H1 (cell line): ENCODE measurements at regions not wholly inside any gene's neighbourhood (a gene's known extent, or its start where the extent isn't known, plus 50 kb on each side); places are given as distances from the start of the nearest gene placed in this dataset.

Experiments
- CTCF ChIA-PET: fragments of 300-600 bp; sonication (Branson Sonifier 250); formaldehyde crosslinking; loops from one replicate; lab custom pipeline; 2021; ENCODE audit not compliant: partially characterized antibody; lab: Charles Lee
- POLR2A ChIA-PET: fragments of 300-600 bp; sonication (Branson Sonifier 250); formaldehyde crosslinking; loops from one replicate; lab custom pipeline; 2021; ENCODE audit warnings: inconsistent platforms; ENCODE audit not compliant: partially characterized antibody; lab: Charles Lee
- DNase-seq, 2 experiments: peaks; one replicate each; pipeline versions ENCODE4 v3.0.0 to v3.0.0-alpha.2; 2010 to 2022; ENCODE audit warnings: low spot score in 2 of 2, low read depth in 1 of 2, mixed read lengths in 1 of 2
- FAIRE-seq: peaks from 2 replicates; lab custom pipeline; 2011; peaks lifted over from hg19 to GRCh38; lab: Jason Lieb, UNC
- H2AFZ ChIP-seq: 2 replicates; pipeline ENCODE4 v1.8.1; 2012; ENCODE audit warnings: low read length, inconsistent platforms
- H2AK5ac ChIP-seq: 2 replicates; pipeline ENCODE4 v1.6.1; 2013; ENCODE audit warnings: low read depth, low read length
- H2BK120ac ChIP-seq: replicated peaks from 2 replicates; pipeline ENCODE3; 2013; ENCODE audit warnings: low read depth, low read length, inconsistent platforms
- H2BK12ac ChIP-seq: 2 replicates; pipeline ENCODE4 v1.6.1; 2013; ENCODE audit warnings: low read depth, low read length
- H2BK15ac ChIP-seq: 2 replicates; pipeline ENCODE4 v1.6.1; 2013; ENCODE audit warnings: low read length
- H2BK20ac ChIP-seq: 2 replicates; pipeline ENCODE4 v1.6.1; 2013; ENCODE audit warnings: low read length
- H2BK5ac ChIP-seq: 2 replicates; pipeline ENCODE4 v1.6.1; 2013; ENCODE audit warnings: low read depth, low read length
- H3K14ac ChIP-seq: 2 replicates; pipeline ENCODE4 v1.6.1; 2013; ENCODE audit warnings: inconsistent platforms; ENCODE audit not compliant: insufficient read length
- H3K18ac ChIP-seq: 2 replicates; pipeline ENCODE4 v1.6.1; 2013; ENCODE audit warnings: low read length; ENCODE audit errors: extremely low read depth
- H3K23ac ChIP-seq: 2 replicates; pipeline ENCODE4 v1.6.1; 2013; ENCODE audit warnings: inconsistent platforms; ENCODE audit not compliant: insufficient read length
- H3K23me2 ChIP-seq: 2 replicates; pipeline ENCODE4 v1.6.1; 2013; ENCODE audit warnings: low read depth, low read length
- H3K27ac ChIP-seq: 2 replicates; pipeline ENCODE4 v1.6.1; 2011; ENCODE audit warnings: low read depth, low read length, inconsistent platforms
- H3K27me3 ChIP-seq, 4 experiments: replicated peaks in 1 of 4; 1 replicate in 1 of 4; 2 replicates in 3 of 4; pipeline versions ENCODE4 v1.6.1 to v1.8.1; 2011 to 2013; ENCODE audit warnings: low read length in 3 of 4, mild to moderate bottlenecking in 3 of 4, inconsistent platforms in 2 of 4, mixed read lengths in 2 of 4, moderate library complexity in 1 of 4; ENCODE audit not compliant: control insufficient read depth in 3 of 4, insufficient read depth in 3 of 4; ENCODE audit errors: extremely low read depth in 1 of 4
- H3K36me3 ChIP-seq, 4 experiments: 2 replicates each; pipeline versions ENCODE4 v1.6.1 to v1.8.1; 2011 to 2013; ENCODE audit warnings: mild to moderate bottlenecking in 4 of 4, low read length in 3 of 4, moderate library complexity in 2 of 4, control low read depth in 1 of 4, inconsistent platforms in 1 of 4; ENCODE audit not compliant: insufficient read depth in 4 of 4, control insufficient read depth in 2 of 4
- H3K4ac ChIP-seq: replicated peaks from 2 replicates; pipeline ENCODE3; 2013; ENCODE audit warnings: low read length, low read depth, mixed read lengths, inconsistent platforms; ENCODE audit not compliant: insufficient read length
- H3K4me1 ChIP-seq, 4 experiments: replicated peaks in 1 of 4; 1 replicate in 1 of 4; 2 replicates in 3 of 4; pipeline versions ENCODE4 v1.6.1 to v1.8.1; 2011 to 2013; ENCODE audit warnings: low read length in 3 of 4, inconsistent platforms in 2 of 4, mixed read lengths in 1 of 4; ENCODE audit not compliant: insufficient read depth in 4 of 4, control insufficient read depth in 3 of 4
- H3K4me2 ChIP-seq, 2 experiments: 2 replicates each; pipeline versions ENCODE4 v1.6.1 to v1.8.1; 2011 to 2013; ENCODE audit warnings: low read depth in 2 of 2, low read length in 2 of 2, control low read depth in 1 of 2, inconsistent platforms in 1 of 2, mild to moderate bottlenecking in 1 of 2; ENCODE audit not compliant: insufficient read depth in 1 of 2
- H3K4me3 ChIP-seq, 4 experiments: fragments of 200-600, 300-600 bp in 1 of 4; sonication (generic), shearing (Covaris generic), sonication (Bioruptor Twin) in 1 of 4; 2 replicates each; pipeline versions ENCODE4 v1.5.1 to v1.8.1; 2011 to 2016; ENCODE audit warnings: low read length in 4 of 4, low read depth in 3 of 4, control low read depth in 2 of 4, inconsistent platforms in 2 of 4, mild to moderate bottlenecking in 2 of 4, mixed read lengths in 1 of 4, moderate library complexity in 1 of 4; ENCODE audit not compliant: insufficient read depth in 2 of 4; ENCODE audit errors: extremely low read depth in 1 of 4
- H3K56ac ChIP-seq: replicated peaks from 2 replicates; pipeline ENCODE3; 2013; ENCODE audit warnings: low read depth, mild to moderate bottlenecking, mixed read lengths, low read length, inconsistent platforms; ENCODE audit not compliant: insufficient read length
- H3K79me1 ChIP-seq: 2 replicates; pipeline ENCODE4 v1.6.1; 2013; ENCODE audit warnings: low read depth, low read length, control low read depth
- H3K79me2 ChIP-seq, 2 experiments: 2 replicates each; pipeline versions ENCODE4 v1.6.1 to v1.8.1; 2012 to 2013; ENCODE audit warnings: low read length in 2 of 2, mild to moderate bottlenecking in 2 of 2, inconsistent platforms in 1 of 2; ENCODE audit not compliant: insufficient read depth in 2 of 2, control insufficient read depth in 1 of 2
- H3K9ac ChIP-seq, 4 experiments: replicated peaks in 1 of 4; 1 replicate in 1 of 4; 2 replicates in 3 of 4; pipeline versions ENCODE4 v1.6.1 to v1.8.1; 2011 to 2013; ENCODE audit warnings: low read depth in 3 of 4, low read length in 3 of 4, control low read depth in 2 of 4, mild to moderate bottlenecking in 2 of 4, moderate library complexity in 2 of 4, inconsistent platforms in 1 of 4; ENCODE audit errors: extremely low read depth in 1 of 4
- H3K9me3 ChIP-seq, 2 experiments: 2 replicates each; pipeline versions ENCODE4 v1.6.1 to v1.8.1; 2012 to 2013; ENCODE audit warnings: mild to moderate bottlenecking in 2 of 2, moderate library complexity in 2 of 2, control low read depth in 1 of 2, inconsistent platforms in 1 of 2, low read depth in 1 of 2, low read length in 1 of 2, mixed read lengths in 1 of 2; ENCODE audit not compliant: insufficient read depth in 2 of 2
- H4K20me1 ChIP-seq, 2 experiments: replicated peaks in 1 of 2; 2 replicates each; pipeline versions ENCODE3 to v1.8.1; 2011 to 2013; ENCODE audit warnings: inconsistent platforms in 2 of 2, low read length in 2 of 2, mild to moderate bottlenecking in 1 of 2; ENCODE audit not compliant: insufficient read depth in 2 of 2, control insufficient read depth in 1 of 2
- H4K5ac ChIP-seq: 2 replicates; pipeline ENCODE4 v1.6.1; 2013; ENCODE audit warnings: low read length, low read depth, mixed read lengths, inconsistent platforms; ENCODE audit not compliant: insufficient read length
- H4K8ac ChIP-seq: 2 replicates; pipeline ENCODE4 v1.8.0; 2013; ENCODE audit warnings: mild to moderate bottlenecking, moderate library complexity, low read length, inconsistent platforms; ENCODE audit not compliant: insufficient read depth; ENCODE audit errors: extremely low read depth
- H4K91ac ChIP-seq: replicated peaks from 2 replicates; pipeline ENCODE3; 2013; ENCODE audit warnings: low read length, mixed read lengths, inconsistent platforms; ENCODE audit not compliant: insufficient read length
- CTBP2 ChIP-seq: IDR thresholded peaks from 2 replicates; pipeline ENCODE4 v1.7.0; 2011; ENCODE audit warnings: borderline replicate concordance, mild to moderate bottlenecking, moderate library complexity, mixed read lengths, low read length; ENCODE audit not compliant: insufficient read depth, insufficient read length
- POLR2AphosphoS5 ChIP-seq: IDR thresholded peaks from 2 replicates; pipeline ENCODE4 v1.6.1; 2011; ENCODE audit warnings: low read depth, low read length
- RNF2 ChIP-seq: fragments of 200-900, 300-1000 bp; sonication (generic); IDR thresholded peaks from 2 replicates; pipeline ENCODE4 v1.7.1; 2016; ENCODE audit warnings: borderline replicate concordance, low read depth, mild to moderate bottlenecking, antibody characterized with exemption, low read length; ENCODE audit not compliant: poor library complexity, severe bottlenecking; ENCODE audit errors: missing control alignments
- WGBS, 2 experiments: shearing (Covaris generic) in 1 of 2; methylation state at CpG; one replicate each; pipeline versions ENCODE4 v1.1.6 to v1.1.7; 2013 to 2015; ENCODE audit warnings: low lambda C conversion rate in 2 of 2, mixed read lengths in 2 of 2, inconsistent platforms in 1 of 2, low coverage in 1 of 2, missing lambda C conversion rate in 1 of 2; ENCODE audit not compliant: insufficient replicate concordance in 2 of 2, insufficient coverage in 1 of 2, insufficient read length in 1 of 2; ENCODE audit errors: extremely low coverage in 1 of 2, missing lambda C conversion rate in 1 of 2; 5-methylcytosine and 5-hydroxymethylcytosine counted together
- TF ChIP-seq, protein P1 (sequence below): IDR thresholded peaks from 2 replicates; pipeline ENCODE4 v1.6.1; 2012; ENCODE audit warnings: inconsistent platforms

DNA sequence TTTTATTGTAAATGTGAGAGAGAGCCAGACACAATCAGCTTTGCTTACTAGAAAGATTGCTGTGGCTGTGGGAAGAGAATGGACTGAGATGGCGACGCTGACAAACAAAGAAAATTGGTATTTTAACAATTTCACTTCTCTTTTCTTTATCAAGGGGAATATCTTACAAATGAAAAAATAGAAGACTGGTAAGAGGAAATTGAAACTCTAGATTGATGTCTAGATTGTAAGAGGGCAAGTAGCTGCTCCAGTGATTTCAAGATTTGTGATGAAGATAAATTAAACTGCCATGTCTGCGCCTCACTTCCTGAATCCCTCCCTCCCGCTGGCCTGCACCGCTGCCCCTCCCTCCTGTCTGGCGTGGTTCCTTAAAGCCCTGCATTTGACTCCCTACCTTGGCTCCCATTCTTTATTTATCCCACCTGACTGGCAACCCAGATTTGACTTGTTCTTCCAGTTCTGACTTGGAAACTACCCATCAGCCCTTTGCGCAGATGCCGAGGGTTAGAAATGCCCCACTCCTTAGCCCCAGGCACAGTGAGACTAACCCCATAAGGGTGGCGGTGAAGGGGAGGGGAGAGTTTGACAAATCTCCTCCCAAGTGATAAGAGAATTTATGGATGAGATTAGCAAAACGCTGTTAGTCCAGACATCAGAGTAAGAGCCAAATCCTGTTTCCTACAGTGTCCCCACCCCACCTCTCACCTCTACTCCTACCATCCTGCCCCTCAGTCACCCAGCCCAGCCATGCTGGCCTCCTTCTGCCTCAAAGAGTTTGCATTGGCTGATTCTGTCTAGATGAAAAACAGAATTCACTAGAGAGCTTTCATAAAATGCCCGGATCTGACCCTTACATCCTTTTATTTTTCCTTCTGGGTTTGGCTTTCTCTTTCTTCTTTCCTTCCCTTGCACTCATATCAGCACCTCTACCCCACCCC is 125.3 kb upstream of the ATF7IP start:
- no peak for TF ChIP-seq POLR2AphosphoS5
- TF ChIP-seq RNF2, result no peak
- no peak for TF ChIP-seq CTBP2
- TF ChIP-seq, protein P1, sequence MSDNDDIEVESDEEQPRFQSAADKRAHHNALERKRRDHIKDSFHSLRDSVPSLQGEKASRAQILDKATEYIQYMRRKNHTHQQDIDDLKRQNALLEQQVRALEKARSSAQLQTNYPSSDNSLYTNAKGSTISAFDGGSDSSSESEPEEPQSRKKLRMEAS, result peak; percentile 17; the same call in 1 of the 2 replicates
- H3K9ac ChIP-seq, result no peak overlapping the region
- H3K4me2 ChIP-seq, result peak overlapping the region; percentile 9 to 56; a peak in 2 of 4 replicates
- H3K56ac ChIP-seq, result no peak overlapping the region
- H2BK5ac ChIP-seq, result peak overlapping the region; percentile 85; the same call in 1 of the 2 replicates
- H3K27me3 ChIP-seq, result no peaks in the 10 kb centered on the region
- peak overlapping the region; percentile 65 for H3K18ac ChIP-seq
- ChIA-PET CTCF (interaction anchor here (0.6 to 6.9 kb wide), 10 partner anchors 13 to 297 kb away, joined by 3 to 82 read pairs (median 6); no protein-coding TSS in a partner anchor), POLR2A (interaction anchor here (0.6 to 3.0 kb wide), 9 partner anchors 11 to 473 kb away, joined by 3 to 17 read pairs (median 5); partner anchors contain the start of gene ATF7IP)
- H2BK20ac ChIP-seq, result peak overlapping the region; percentile 75; the same call in 1 of the 2 replicates
- peaks cover 2 to 12% (median 5%) of the 10 kb centered on the region in 4 experiments; a peak in 6 of 7 replicates for H3K4me1 ChIP-seq
- H4K8ac ChIP-seq, result no peak overlapping the region
- no peak overlapping the region for H3K4ac ChIP-seq
- H3K79me2 ChIP-seq, result no peaks in the 10 kb centered on the region
- H3K27ac ChIP-seq, result no peak overlapping the region
- peak overlapping the region; percentile 83 for H2AFZ ChIP-seq
- H2BK12ac ChIP-seq, result peak overlapping the region; percentile 92; the same call in 1 of the 2 replicates
- DNase-seq, result peak in 1 of 2 experiments; percentile 52
- H4K91ac ChIP-seq, result peak overlapping the region; percentile 17
- H3K36me3 ChIP-seq, result no peaks in the 10 kb centered on the region
- peak overlapping the region in 1 of 4 experiments; percentile 26; a peak in 1 of 8 replicates for H3K4me3 ChIP-seq
- 0 out of 2 replicates have a peak overlapping the region, but pooled peaks have one; percentile 88 for H2BK15ac ChIP-seq
- no peak overlapping the region for H2BK120ac ChIP-seq
- no peak overlapping the region for H2AK5ac ChIP-seq
- H4K5ac ChIP-seq, result no peak overlapping the region
- H3K9me3 ChIP-seq, result peaks cover 0 to 7% of the 10 kb centered on the region in 2 experiments; a peak in 1 of 4 replicates
- 60% methylated on average over 11 of the region's 11 CpGs; no CpG with 5 or more reads in 1 of the 2 experiments for WGBS, 2 experiments
- H3K23ac ChIP-seq, result no peak overlapping the region
- H4K20me1 ChIP-seq, result no peaks in the 10 kb centered on the region
- no peak overlapping the region for H3K14ac ChIP-seq
- no peaks in the 10 kb centered on the region for H3K79me1 ChIP-seq
- no peak for FAIRE-seq
- H3K23me2 ChIP-seq, result peaks cover 2% of the 10 kb centered on the region; the same call in 1 of the 2 replicates
